ENCODE measurements at regions not wholly inside any gene's neighbourhood (a gene's known extent, or its start where the extent isn't known, plus 50 kb on each side); places are given as distances from the start of the nearest gene placed in this dataset.
"Not testable (repeated sequence)": the region's sequence is repeated elsewhere in the genome, so short reads cannot be mapped to it uniquely, and the experiment has no call there.

GRCh38 chr7:51376420-51377092 is 59.9 kb upstream of the COBL start:
- peak; percentile 19 for DNase-seq (ENCODE audit: low read depth)

- DNase-seq (ENCODE audit: low read depth): no peak
Observed at GRCh38 chr7:51374936-51375335, 58.3 kb upstream of the COBL start.

- not testable (repeated sequence) for DNase-seq (ENCODE audit: low read depth)
Observed at GRCh38 chr7:51373607-51374006, 57.0 kb upstream of the COBL start.

- no peak for DNase-seq (ENCODE audit: low read depth)
Observed at GRCh38 chr7:51369746-51370145, 53.1 kb upstream of the COBL start.

- DNase-seq (ENCODE audit: low read depth): not testable (repeated sequence)
Observed at GRCh38 chr7:51369228-51369627, 52.6 kb upstream of the COBL start.

GRCh38 chr7:51368334-51368733 is 51.7 kb upstream of the COBL start:
- DNase-seq (ENCODE audit: low read depth): no peak

- no peak for DNase-seq (ENCODE audit: low read depth)
Observed at GRCh38 chr7:51367614-51367968, 51.0 kb upstream of the COBL start.

GRCh38 chr7:51366930-51367613 is 50.5 kb upstream of the COBL start:
- DNase-seq (ENCODE audit: low read depth): peak; percentile 19
